Large intestine (tissue), 3 donors: ENCODE measurements at regions not wholly inside any gene's neighbourhood (a gene's known extent, or its start where the extent isn't known, plus 50 kb on each side); places are given as distances from the start of the nearest gene placed in this dataset.

Experiments
- DNase-seq, 2 donors: peaks; one replicate each; pipeline versions ENCODE4 v3.0.0 to v3.0.0-alpha.2; 2013
- H3K27ac ChIP-seq: one replicate; pipeline ENCODE4 v1.5.1; 2013; ENCODE audit warnings: low read length
- H3K27me3 ChIP-seq: 2 replicates; pipeline ENCODE4 v1.6.1; 2013; ENCODE audit warnings: low read length; ENCODE audit not compliant: control insufficient read depth, insufficient read depth
- H3K36me3 ChIP-seq: 2 replicates; pipeline ENCODE4 v1.6.1; 2013; ENCODE audit warnings: low read length; ENCODE audit not compliant: control insufficient read depth, insufficient read depth
- H3K4me1 ChIP-seq: one replicate; pipeline ENCODE4 v1.6.1; 2013; ENCODE audit warnings: low read length; ENCODE audit not compliant: control insufficient read depth, insufficient read depth
- H3K4me3 ChIP-seq: one replicate; pipeline ENCODE4 v1.5.1; 2013; ENCODE audit warnings: low read length
- H3K9me3 ChIP-seq: one replicate; pipeline ENCODE4 v1.6.1; 2013; ENCODE audit warnings: mild to moderate bottlenecking, low read depth, low read length, moderate library complexity; ENCODE audit not compliant: control insufficient read depth
- WGBS: methylation state at CpG from one replicate; pipeline ENCODE4 v1.1.5; 2013; ENCODE audit warnings: low lambda C conversion rate; ENCODE audit not compliant: insufficient coverage; 5-methylcytosine and 5-hydroxymethylcytosine counted together

GRCh38 chr7:26499315-26499897, 207.7 kb downstream of the SNX10 start:
- WGBS, result no CpG with 5 or more reads among the region's 3 CpGs
- no peak for DNase-seq
- H3K9me3 ChIP-seq, result no peaks in the 10 kb centered on the region
- no peak overlapping the region for H3K4me3 ChIP-seq
- H3K36me3 ChIP-seq, result no peaks in the 10 kb centered on the region
- H3K4me1 ChIP-seq, result peaks cover 7% of the 10 kb centered on the region
- H3K27ac ChIP-seq, result no peak overlapping the region
- H3K27me3 ChIP-seq, result no peaks in the 10 kb centered on the region

GRCh38 chr7:26500749-26501352, 209.2 kb downstream of the SNX10 start:
- Histone ChIP-seq H3K4me3 (no peak overlapping the region), H3K36me3 (no peaks in the 10 kb centered on the region), H3K4me1 (peaks cover 7% of the 10 kb centered on the region), H3K27ac (no peak overlapping the region), H3K9me3 (no peaks in the 10 kb centered on the region), H3K27me3 (no peaks in the 10 kb centered on the region)
- DNase-seq, result no peak
- 78% methylated on average over 5 of the region's 6 CpGs for WGBS

- Histone ChIP-seq H3K36me3 (no peaks in the 10 kb centered on the region), H3K4me3 (no peak overlapping the region), H3K27me3 (no peaks in the 10 kb centered on the region), H3K4me1 (no peaks in the 10 kb centered on the region), H3K9me3 (no peaks in the 10 kb centered on the region), H3K27ac (no peak overlapping the region)
- no peak for DNase-seq
- WGBS, result no CpG with 5 or more reads among the region's 6 CpGs
Measured at GRCh38 chr7:26504411-26505120, 212.9 kb downstream of the SNX10 start.

- Histone ChIP-seq H3K27ac (no peak overlapping the region), H3K4me3 (no peak overlapping the region), H3K27me3 (no peaks in the 10 kb centered on the region), H3K36me3 (no peaks in the 10 kb centered on the region), H3K4me1 (no peaks in the 10 kb centered on the region), H3K9me3 (no peaks in the 10 kb centered on the region)
- no peak for DNase-seq
- 90% methylated on average over 2 of the region's 7 CpGs for WGBS
Measured at GRCh38 chr7:26506196-26506595, 214.5 kb downstream of the SNX10 start.

GRCh38 chr7:26507108-26507987, 215.7 kb downstream of the SNX10 start:
- no peaks in the 10 kb centered on the region for H3K4me1 ChIP-seq
- DNase-seq, result no peak
- H3K9me3 ChIP-seq, result no peaks in the 10 kb centered on the region
- no peak overlapping the region for H3K4me3 ChIP-seq
- no peak overlapping the region for H3K27ac ChIP-seq
- H3K27me3 ChIP-seq, result no peaks in the 10 kb centered on the region
- 100% methylated on average over 1 of the region's 10 CpGs for WGBS
- H3K36me3 ChIP-seq, result no peaks in the 10 kb centered on the region

- no peak overlapping the region for H3K27ac ChIP-seq
- no peaks in the 10 kb centered on the region for H3K27me3 ChIP-seq
- no CpG with 5 or more reads among the region's 8 CpGs for WGBS
- H3K9me3 ChIP-seq, result no peaks in the 10 kb centered on the region
- no peak overlapping the region for H3K4me3 ChIP-seq
- H3K4me1 ChIP-seq, result no peaks in the 10 kb centered on the region
- DNase-seq, result no peak
- no peaks in the 10 kb centered on the region for H3K36me3 ChIP-seq
Measured at GRCh38 chr7:26508481-26508880, 216.8 kb downstream of the SNX10 start.

GRCh38 chr7:26508917-26509316, 217.3 kb downstream of the SNX10 start:
- Histone ChIP-seq H3K27ac (no peak overlapping the region), H3K36me3 (no peaks in the 10 kb centered on the region), H3K4me3 (no peak overlapping the region), H3K27me3 (no peaks in the 10 kb centered on the region), H3K4me1 (no peaks in the 10 kb centered on the region), H3K9me3 (no peaks in the 10 kb centered on the region)
- 80% methylated on average over 1 of the region's 5 CpGs for WGBS
- DNase-seq, result no peak

- H3K27me3 ChIP-seq, result no peaks in the 10 kb centered on the region
- H3K9me3 ChIP-seq, result no peaks in the 10 kb centered on the region
- WGBS, result no CpG with 5 or more reads among the region's 5 CpGs
- no peaks in the 10 kb centered on the region for H3K4me1 ChIP-seq
- no peak overlapping the region for H3K4me3 ChIP-seq
- no peak overlapping the region for H3K27ac ChIP-seq
- DNase-seq, result no peak
- H3K36me3 ChIP-seq, result no peaks in the 10 kb centered on the region
Measured at GRCh38 chr7:26510231-26510957, 218.7 kb downstream of the SNX10 start.

- no peak overlapping the region for H3K27ac ChIP-seq
- 83% methylated on average over 2 of the region's 6 CpGs for WGBS
- no peaks in the 10 kb centered on the region for H3K36me3 ChIP-seq
Measured at GRCh38 chr7:26511866-26512265, 220.2 kb downstream of the SNX10 start.

GRCh38 chr7:26512737-26513136, 221.1 kb downstream of the SNX10 start:
- no peaks in the 10 kb centered on the region for H3K27me3 ChIP-seq
- H3K36me3 ChIP-seq, result no peaks in the 10 kb centered on the region
- no peak for DNase-seq
- H3K4me3 ChIP-seq, result no peak overlapping the region
- WGBS, result 100% methylated on average over 2 of the region's 3 CpGs
- H3K9me3 ChIP-seq, result no peaks in the 10 kb centered on the region
- H3K4me1 ChIP-seq, result no peaks in the 10 kb centered on the region
- H3K27ac ChIP-seq, result no peak overlapping the region

More at GRCh38 chr7:26511866-26512265, 220.2 kb downstream of the SNX10 start:
- Histone ChIP-seq H3K4me1 (no peaks in the 10 kb centered on the region), H3K27me3 (no peaks in the 10 kb centered on the region), H3K9me3 (no peaks in the 10 kb centered on the region), H3K4me3 (no peak overlapping the region)
- no peak for DNase-seq
